ENCODE measurements at regions not wholly inside any gene's neighbourhood (a gene's known extent, or its start where the extent isn't known, plus 50 kb on each side); places are given as distances from the start of the nearest gene placed in this dataset.

DNA sequence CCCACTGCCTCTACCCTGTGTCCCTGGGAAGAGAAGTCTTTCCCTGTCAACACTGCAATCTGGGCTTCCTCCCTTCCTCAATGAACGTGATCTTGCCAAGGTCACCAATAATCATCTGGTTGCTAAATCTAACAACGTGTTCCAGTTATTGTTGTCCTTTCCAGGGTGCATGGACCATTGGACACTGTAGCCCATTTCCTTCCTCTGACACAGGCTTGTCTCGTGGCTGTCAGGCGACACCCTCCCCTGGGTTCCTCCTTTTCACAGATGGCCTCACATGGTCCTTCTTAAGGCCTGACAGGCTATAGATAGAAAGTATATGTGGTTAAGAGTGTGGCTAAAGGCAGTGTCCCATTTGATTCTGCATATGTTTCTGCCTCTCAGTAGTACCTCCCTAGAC is 67.7 kb upstream of the STARD13 start:
- peaks cover 2% of the 10 kb centered on the region; the same call in 1 of the 2 replicates for H3K27me3 ChIP-seq (ENCODE audit: insufficient read depth, low read length)

More for the DNA sequence above, 67.7 kb upstream of the STARD13 start:
- Histone ChIP-seq H2BK5ac (ENCODE audit: insufficient read length, low read length) (no peak overlapping the region), H3T11ph (ENCODE audit: low read length) (no peak overlapping the region), H4K5ac (ENCODE audit: insufficient read length, low read depth, low read length) (no peak overlapping the region), H2BK15ac (ENCODE audit: low read depth, low read length) (no peak overlapping the region), H3K79me2 (ENCODE audit: insufficient read depth, low read length) (no peaks in the 10 kb centered on the region), H3K23me2 (ENCODE audit: insufficient read length, low read depth, low read length, poor library complexity, severe bottlenecking) (peaks cover 5% of the 10 kb centered on the region), H2AFZ (ENCODE audit: low read length) (no peak overlapping the region), H3K79me1 (ENCODE audit: insufficient read depth, low read depth, low read length, poor library complexity, severe bottlenecking) (no peaks in the 10 kb centered on the region), H3K9ac (ENCODE audit: extremely low read depth, insufficient read length, low read length) (no peak overlapping the region), H2BK120ac (ENCODE audit: low read depth, low read length, poor library complexity, severe bottlenecking) (no peak overlapping the region), H4K91ac (ENCODE audit: insufficient read length, low read depth, low read length) (no peak overlapping the region), H3K4ac (ENCODE audit: low read depth, low read length) (no peak overlapping the region), H2BK20ac (ENCODE audit: low read depth, low read length, poor library complexity, severe bottlenecking) (no peak overlapping the region), H4K8ac (replicated peaks; ENCODE audit: insufficient read length, low read depth, low read length) (no peak overlapping the region), H3K18ac (ENCODE audit: insufficient read length, low read depth, low read length) (no peak overlapping the region), H3K4me1 (ENCODE audit: insufficient read depth, low read length) (no peaks in the 10 kb centered on the region; the same call in 1 of the 2 replicates), H4K20me1 (ENCODE audit: control insufficient read depth, insufficient read depth, insufficient read length) (no peaks in the 10 kb centered on the region), H3K56ac (ENCODE audit: insufficient read length, low read depth, low read length) (no peak overlapping the region), H3K23ac (ENCODE audit: insufficient read length, low read depth, low read length) (no peak overlapping the region), H3K14ac (ENCODE audit: insufficient read depth, low read length) (no peak overlapping the region), H3K4me2 (ENCODE audit: insufficient read depth, insufficient read length, low read length) (no peak overlapping the region), H2BK12ac (ENCODE audit: insufficient read length, low read depth, low read length) (no peak overlapping the region), H3K9me3 (ENCODE audit: control insufficient read depth, low read depth, low read length) (no peaks in the 10 kb centered on the region), H2AK5ac (ENCODE audit: insufficient read length, low read length) (no peak overlapping the region), H3K27ac (ENCODE audit: insufficient read length, low read depth, low read length) (no peak overlapping the region)
- H3K4me3 Mint-ChIP-seq, result no peak overlapping the region
- 0 out of 5 replicates have a peak, but pooled peaks cover 0 to 2% of the 10 kb centered on the region in 2 experiments for H3K9me3 Mint-ChIP-seq
- no peak for DNase-seq
- no peaks in the 10 kb centered on the region; a peak in 2 of 7 replicates for H3K36me3 Mint-ChIP-seq (ENCODE audit: insufficient read depth in 1 of 3, low read depth in 3 of 3)
- H3K4me1 Mint-ChIP-seq, result peaks cover 4 to 7% of the 10 kb centered on the region in 2 experiments; a peak in 3 of 4 replicates
- H3K27me3 Mint-ChIP-seq (ENCODE audit: low read depth), result peaks cover 41% of the 10 kb centered on the region
- no CpG with 5 or more reads among the region's 4 CpGs for WGBS (ENCODE audit: extremely low coverage, insufficient read length, low lambda C conversion rate)
- H3K27ac Mint-ChIP-seq, result no peak overlapping the region
- TF ChIP-seq CTCF (conservative IDR thresholded peaks at IDR 0.05), result no peak
